Epithelial cell of esophagus (primary cell): ENCODE measurements at regions not wholly inside any gene's neighbourhood (a gene's known extent, or its start where the extent isn't known, plus 50 kb on each side); places are given as distances from the start of the nearest gene placed in this dataset.

Source experiments
- DNase-seq: peaks from one replicate; pipeline ENCODE4 v3.0.0; 2010; ENCODE audit warnings: low read depth
- H3K4me3 ChIP-seq: 2 replicates; pipeline ENCODE4 v1.5.1; 2011; ENCODE audit warnings: mild to moderate bottlenecking, low read length, control low read depth
- TF ChIP-seq, protein P1 (sequence below): IDR thresholded peaks from 2 replicates; pipeline ENCODE4 v1.5.1; 2011; ENCODE audit warnings: low read depth, mild to moderate bottlenecking, low read length, control low read depth, inconsistent platforms; ENCODE audit not compliant: insufficient read depth; ENCODE audit errors: missing control alignments

DNA sequence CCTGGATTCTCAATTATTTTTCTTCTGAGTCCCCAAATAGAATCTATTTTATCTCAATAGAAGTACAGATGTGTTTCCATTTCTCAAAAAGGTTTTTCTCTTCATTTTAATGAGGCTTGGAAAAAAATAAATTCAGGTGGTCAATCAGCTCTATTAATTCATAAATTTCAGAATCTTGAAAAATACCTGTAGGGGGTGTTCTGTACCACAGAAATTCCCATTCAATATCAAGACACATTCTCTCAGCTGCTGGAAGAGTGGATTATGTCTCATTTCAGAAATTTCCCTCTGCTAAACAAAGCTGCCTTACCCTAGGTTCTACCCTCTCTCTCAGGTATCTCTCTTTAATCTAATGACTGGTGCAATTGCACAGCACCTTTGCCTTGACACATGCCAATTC is 1121.2 kb downstream of the SI start:
- H3K4me3 ChIP-seq: no peak overlapping the region
- DNase-seq: no peak
- TF ChIP-seq, protein P1, sequence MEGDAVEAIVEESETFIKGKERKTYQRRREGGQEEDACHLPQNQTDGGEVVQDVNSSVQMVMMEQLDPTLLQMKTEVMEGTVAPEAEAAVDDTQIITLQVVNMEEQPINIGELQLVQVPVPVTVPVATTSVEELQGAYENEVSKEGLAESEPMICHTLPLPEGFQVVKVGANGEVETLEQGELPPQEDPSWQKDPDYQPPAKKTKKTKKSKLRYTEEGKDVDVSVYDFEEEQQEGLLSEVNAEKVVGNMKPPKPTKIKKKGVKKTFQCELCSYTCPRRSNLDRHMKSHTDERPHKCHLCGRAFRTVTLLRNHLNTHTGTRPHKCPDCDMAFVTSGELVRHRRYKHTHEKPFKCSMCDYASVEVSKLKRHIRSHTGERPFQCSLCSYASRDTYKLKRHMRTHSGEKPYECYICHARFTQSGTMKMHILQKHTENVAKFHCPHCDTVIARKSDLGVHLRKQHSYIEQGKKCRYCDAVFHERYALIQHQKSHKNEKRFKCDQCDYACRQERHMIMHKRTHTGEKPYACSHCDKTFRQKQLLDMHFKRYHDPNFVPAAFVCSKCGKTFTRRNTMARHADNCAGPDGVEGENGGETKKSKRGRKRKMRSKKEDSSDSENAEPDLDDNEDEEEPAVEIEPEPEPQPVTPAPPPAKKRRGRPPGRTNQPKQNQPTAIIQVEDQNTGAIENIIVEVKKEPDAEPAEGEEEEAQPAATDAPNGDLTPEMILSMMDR: no peak

DNA sequence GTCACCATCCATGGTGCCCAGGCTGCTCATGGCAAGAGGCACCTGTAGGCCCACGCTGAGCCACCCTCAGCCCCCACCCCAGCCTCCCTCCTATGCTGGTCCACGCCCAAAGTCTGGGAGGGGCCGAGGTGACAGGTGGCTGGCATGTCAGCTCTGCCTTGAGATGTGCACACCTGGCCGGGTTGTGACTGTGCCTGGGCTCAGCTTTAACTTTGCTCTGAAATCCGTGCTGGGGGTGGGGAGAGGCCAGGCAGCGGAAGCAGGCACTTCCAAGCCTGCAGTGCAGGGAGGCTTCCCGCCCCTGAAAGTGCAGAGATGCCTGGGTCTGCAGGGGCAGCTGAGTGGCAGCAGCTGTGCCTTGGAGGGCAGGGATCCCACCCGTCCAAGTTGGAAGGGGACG is 1124.8 kb downstream of the SI start:
- DNase-seq: no peak

DNA sequence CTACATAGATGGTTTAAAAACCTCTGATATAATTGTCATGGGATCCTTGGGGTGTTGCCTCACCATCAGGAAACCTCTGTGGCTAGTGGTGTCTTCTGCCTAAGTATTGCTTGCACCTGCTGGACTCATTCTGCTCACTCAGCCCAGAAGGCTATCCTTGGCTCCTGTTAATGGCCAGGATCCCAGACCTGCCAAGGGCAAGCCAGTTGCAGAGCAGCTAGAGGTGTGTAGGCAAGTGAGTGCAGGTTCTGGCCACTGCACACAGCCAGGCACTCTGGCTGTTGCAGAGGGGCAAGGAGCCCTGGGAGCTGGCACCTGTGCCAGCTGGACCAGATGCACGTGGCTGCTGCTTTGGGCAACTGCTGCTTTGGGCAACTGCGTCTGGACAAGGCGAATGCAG is 1125.8 kb downstream of the SI start:
- no peak for DNase-seq
- TF ChIP-seq, protein P1: no peak

More for the DNA sequence above, 1124.8 kb downstream of the SI start:
- TF ChIP-seq, protein P1: no peak
- no peak overlapping the region for H3K4me3 ChIP-seq

DNA sequence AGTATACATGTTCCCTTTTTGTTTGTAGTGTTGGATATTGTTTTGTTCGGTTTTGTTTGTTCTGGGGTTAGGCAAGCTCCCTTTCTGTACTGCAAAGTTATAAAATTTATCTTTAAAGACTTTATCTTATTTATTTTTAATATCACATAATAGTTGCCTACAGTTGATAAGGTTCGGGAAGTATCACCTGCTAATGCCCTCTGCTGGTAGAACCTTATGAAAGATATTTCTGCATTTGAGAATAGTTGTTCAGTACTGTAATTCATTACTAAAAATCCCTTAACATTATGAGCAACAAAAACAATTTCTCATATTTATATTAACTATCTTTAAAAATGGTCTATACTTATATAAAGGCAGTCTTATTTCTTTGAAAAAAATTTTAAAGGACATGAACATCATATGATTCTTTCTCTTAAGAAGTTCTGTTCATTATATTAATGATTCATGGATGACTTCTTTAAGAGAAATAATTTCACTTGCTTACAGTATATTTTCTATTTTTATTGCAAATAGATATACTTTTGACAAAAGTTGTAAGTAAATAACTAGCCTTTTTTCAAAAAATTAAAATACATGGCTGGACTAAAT is 1126.8 kb downstream of the SI start:
- peak; percentile 4 for DNase-seq
- TF ChIP-seq, protein P1: peak; percentile 39

More for the DNA sequence above, 1125.8 kb downstream of the SI start:
- H3K4me3 ChIP-seq: no peak overlapping the region

DNA sequence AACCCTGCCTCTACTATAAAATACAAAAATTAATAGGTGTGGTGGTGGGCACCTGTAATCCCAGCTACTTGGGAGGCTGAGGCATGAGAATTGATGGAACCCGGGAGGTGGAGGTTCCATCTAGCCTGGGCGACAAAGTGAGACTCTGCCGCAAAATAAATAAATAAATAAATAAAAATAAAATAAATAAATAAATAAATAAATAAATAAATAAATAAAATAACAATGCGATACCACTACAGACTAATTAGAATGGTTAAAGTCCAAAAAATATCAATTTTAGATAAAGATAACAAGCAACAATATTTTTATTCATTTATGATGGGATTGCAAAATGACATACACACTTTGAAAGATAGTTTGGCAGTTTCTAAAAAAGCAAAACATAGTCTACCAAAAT is 1131.5 kb downstream of the SI start:
- TF ChIP-seq, protein P1: no peak

More for the DNA sequence above, 1126.8 kb downstream of the SI start:
- H3K4me3 ChIP-seq: no peak overlapping the region

DNA sequence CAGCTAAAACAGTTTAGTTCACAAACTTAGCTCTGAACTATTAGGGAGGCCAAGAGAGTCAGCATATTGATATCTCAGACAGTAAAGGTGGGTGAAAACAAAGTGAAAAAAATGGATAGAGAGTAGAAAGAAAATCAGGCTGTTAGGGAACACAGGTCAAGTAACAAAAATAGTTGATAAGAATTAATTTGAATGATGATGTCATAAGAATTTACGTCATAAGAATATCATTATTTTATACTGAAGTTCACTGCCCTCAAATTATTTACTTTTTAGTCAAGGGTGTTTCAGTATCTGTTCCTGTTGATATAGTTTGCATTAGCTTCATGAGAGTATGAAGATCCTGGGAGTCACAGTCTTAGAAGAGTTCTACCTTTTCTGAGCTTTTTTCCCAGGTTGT is 1134.6 kb downstream of the SI start:
- H3K4me3 ChIP-seq: no peak overlapping the region
- no peak for DNase-seq
- TF ChIP-seq, protein P1: no peak

More for the DNA sequence above, 1131.5 kb downstream of the SI start:
- no peak for DNase-seq
- H3K4me3 ChIP-seq: no peak overlapping the region

DNA sequence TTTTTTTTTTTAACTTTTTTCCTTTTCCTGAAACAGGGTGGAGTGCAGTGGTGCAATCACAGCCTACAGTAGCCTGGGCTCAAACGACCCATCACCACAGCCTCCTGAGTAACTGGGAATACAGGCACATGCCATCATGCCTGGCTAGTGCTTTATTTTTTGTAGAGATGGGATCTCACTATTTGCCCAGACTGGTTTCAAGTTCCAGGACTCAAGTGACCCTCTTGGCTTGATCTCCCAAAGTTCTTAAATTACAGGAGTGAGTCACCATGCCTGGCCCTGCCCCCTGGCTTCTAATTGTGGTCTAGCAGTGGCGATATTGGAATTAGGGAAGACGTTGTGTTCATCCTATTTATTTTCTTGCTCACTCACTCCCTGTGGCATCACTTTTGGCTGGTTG is 1138.4 kb downstream of the SI start:
- DNase-seq: peak; percentile 1
- TF ChIP-seq, protein P1: no peak
- H3K4me3 ChIP-seq: no peak overlapping the region
